Sciatic nerve (tissue), 2 donors: ENCODE measurements at regions not wholly inside any gene's neighbourhood (a gene's known extent, or its start where the extent isn't known, plus 50 kb on each side); places are given as distances from the start of the nearest gene placed in this dataset.
A peak's percentile ranks its signal among the peaks of the same experiment; 100 is the strongest.

Source experiments
- ATAC-seq: fragments of 200-7000 bp; cut with Tn5 transposase; one replicate; pipeline ENCODE4 v1.9.1; 2020; ENCODE audit warnings: mild to moderate bottlenecking, moderate library complexity
- DNase-seq: peaks from one replicate; pipeline ENCODE4 v3.0.0-alpha.2; 2020; ENCODE audit warnings: low spot score
- intact Hi-C: fragments of 100-400 bp; cut with DNase I; formaldehyde crosslinking; loops from one replicate; pipeline ENCODE4 v1.14.2; 2022
- donor health status: DM: no; HTN: no; CAD: no.
- donor health status: DM: no; HTN: no; CAD: no.

DNA sequence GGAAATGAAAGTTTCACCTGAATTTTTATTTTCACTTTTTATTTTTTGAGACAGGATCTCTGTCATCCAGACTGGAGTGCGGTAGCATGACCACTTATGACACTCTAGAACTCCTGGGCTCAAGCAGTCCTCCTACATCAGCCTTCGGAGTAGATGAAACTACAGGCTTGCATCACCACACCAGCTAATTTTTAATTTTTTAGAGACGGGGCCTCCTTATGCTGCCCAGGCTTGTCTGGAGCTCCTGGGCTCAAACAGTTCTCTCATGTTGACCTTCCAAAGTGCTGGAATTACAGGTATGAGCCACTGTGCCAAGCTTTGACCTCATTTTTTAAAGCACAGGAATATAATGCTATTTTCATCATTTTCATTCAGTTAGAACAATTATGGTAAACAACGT, 297.0 kb upstream of the KLHL1 start:
- ATAC-seq (no peak), DNase-seq (no peak)
- intact Hi-C loops, result no loop called here

DNA sequence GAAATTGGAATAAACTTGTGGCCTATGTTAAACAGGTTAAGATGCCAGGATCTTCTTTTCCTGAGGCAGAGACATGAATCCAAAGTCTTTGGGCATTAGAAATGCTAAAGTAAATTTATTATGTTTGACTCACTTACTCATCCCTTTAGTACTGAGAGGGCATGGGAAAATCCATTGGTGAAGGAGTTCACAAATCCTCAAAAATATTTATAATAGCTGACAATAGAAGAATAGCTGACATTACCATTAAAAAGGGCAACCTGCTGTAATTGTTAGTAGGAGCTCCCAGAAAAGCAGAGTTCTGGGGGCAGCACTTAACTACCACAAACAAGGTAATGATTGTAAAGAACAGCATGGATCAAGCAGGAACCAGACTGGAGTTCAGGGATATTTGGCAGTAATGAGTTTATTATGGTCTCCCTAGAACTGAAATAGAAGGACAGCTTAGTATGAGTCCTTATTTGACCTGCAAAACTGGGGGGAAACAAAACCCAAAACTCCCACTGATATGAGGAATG, 285.8 kb upstream of the KLHL1 start:
- intact Hi-C loops, result no loop called here
- no peak for ATAC-seq
- DNase-seq, result no peak

DNA sequence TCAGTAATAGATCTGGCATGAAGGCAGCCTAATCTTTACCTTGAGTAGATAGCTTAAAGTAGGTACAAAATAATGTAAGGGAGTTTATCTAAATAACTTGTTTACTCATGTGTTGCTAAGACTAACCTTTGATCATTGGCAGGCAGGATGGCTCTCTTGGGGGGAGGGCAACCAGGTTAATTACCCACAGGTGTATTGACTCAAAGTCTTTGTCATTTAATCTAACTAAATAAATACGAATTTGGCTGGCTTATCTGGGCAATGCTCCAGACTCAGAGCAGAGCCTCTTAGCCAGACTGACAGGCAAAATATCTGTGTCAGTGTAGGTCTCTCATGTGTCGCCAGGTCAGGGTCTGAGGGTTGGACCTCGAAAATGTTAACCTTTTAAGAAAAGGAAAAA, 283.4 kb upstream of the KLHL1 start:
- ATAC-seq (no peak), DNase-seq (no peak)
- intact Hi-C loops, result no loop called here

DNA sequence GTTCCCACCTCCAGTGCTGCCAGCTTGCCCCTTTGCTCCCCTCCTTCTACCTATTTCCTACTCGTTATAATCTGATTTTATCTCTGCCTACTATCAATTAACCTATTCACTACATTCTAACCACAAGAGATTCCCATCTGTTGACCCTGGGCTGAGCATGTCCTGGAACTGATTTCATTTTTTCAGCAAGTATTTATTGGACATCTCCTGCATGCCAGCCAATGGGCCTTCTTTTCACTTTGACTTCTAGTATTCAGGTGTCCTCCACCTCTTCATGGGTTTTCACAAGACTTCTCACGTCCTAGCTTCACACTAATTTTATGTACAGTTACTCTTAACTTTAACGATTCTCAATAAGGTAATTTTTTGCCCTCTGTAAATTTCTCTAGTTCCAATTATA, 282.7 kb upstream of the KLHL1 start:
- ATAC-seq (no peak), DNase-seq (no peak)
- intact Hi-C loops, result no loop called here

DNA sequence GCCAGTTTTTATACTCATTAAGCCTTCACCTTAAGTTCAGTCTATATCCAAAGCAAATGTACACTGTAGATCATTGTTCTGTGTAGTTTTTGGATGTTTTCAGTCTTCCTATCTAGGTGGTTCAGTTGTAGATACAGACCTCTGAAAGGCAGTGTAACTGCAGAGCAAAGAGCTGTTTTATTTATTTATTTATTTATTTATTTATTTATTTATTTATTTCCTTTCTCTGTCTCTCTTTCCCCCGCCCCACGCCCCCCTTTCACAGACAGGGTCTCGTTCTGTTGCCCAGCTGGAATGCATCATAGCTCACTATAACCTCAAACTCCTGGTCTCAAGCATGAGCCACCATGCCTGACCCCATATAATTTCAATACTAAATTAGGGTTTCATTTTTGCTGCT, 281.8 kb upstream of the KLHL1 start:
- DNase-seq (no peak), ATAC-seq (no peak)
- intact Hi-C loops, result no loop called here

DNA sequence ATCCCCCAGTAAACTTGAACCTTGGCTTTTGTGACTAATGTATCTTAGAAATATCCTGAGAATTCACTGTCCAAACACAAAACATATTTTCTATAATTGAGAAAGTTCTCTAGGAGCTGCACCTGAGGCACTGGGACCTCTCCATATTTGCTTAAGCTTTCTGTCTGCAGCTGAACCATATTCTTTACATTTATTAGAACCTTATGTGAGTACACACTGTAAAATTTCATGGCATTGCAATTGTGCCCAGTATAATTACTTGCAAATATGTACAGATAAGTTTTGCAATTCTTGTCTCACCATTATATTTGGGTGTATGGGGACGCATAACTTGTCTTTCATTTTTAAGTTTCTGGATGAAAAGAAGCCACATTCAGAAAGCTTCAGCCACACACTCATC, 280.7 kb upstream of the KLHL1 start:
- no peak for ATAC-seq
- DNase-seq, result no peak
- intact Hi-C loops, result no loop called here

DNA sequence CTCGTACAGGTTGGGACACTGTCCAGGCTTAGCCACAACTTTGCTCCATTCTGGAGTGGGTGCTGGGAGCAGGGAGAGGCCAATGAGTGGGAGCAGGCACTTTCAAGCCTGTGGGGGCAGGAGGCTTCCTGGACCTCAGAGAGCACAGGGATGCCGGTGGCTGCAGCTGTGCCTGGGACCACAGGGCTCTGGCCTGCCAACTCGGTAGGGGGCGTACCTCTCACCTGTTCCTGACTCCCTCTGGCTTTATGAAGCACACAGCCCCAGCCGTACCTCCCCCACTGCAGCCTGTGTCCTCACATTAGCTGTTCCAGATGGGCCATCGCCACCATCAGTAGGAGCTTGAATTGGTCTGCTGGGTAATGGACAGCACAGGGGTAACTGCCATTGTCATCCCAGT, 278.7 kb upstream of the KLHL1 start:
- intact Hi-C loops, result no loop called here

DNA sequence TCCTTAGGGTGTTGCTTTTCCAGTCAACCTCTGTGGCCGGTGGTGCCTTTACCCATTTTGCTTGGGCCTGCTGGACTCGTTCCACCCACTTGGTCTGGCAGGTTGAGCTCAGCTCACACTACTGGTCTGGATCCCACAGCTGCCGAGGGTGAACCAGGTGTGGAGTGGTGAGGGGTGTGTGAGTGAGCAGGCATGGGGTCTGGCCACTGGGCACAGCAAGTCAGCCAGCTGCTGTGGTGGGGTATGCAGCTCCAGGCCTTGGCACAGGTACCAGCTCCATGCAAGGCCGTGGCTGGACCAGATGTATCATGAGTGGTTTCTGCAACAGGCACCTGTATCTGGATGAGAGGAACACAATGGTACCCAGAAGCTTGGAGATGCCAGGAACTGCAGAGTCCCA, 277.6 kb upstream of the KLHL1 start:
- intact Hi-C loops, result no loop called here
- no peak for DNase-seq
- ATAC-seq, result peak; percentile 24

More for the DNA sequence above, 278.7 kb upstream of the KLHL1 start:
- ATAC-seq, result no peak
- DNase-seq, result no peak

DNA sequence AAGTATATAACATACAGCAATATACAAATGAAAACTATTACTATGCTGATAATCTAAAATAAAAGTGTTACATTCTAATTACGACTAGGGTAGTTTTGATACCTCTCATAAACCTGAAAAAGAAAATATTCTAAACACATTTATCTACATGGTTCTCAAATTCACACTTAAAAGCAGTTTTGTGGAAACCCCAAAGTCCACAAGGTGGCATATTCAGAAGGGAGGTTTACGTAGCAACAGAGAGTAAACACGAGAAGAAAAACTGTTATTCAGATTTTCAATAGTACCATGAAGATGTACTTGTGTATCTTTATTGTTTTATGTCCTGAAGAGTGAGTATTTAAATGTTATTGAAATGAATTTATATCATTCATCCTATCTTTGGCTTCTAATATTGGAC, 275.9 kb upstream of the KLHL1 start:
- DNase-seq (no peak), ATAC-seq (no peak)
- intact Hi-C loops, result no loop called here

DNA sequence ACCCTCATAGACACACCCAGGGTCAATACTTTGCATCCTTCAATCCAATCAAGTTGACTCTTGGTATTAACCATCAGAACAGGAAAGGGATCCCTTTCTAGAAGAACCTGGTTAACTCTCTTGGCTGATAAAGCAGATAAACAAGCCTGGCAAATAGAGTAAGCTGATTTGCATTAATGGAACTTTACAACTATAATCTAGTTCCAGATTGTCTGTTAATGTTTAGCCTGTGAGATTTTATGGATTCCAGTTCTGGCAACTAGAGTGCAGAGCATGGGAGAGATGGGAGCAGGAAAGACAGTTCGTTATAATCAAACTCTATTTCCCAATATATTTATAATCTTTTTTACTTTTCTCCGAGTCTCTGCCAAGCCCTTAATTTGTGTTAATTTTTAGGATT, 272.6 kb upstream of the KLHL1 start:
- intact Hi-C loops, result no loop called here
- ATAC-seq (no peak), DNase-seq (no peak)

DNA sequence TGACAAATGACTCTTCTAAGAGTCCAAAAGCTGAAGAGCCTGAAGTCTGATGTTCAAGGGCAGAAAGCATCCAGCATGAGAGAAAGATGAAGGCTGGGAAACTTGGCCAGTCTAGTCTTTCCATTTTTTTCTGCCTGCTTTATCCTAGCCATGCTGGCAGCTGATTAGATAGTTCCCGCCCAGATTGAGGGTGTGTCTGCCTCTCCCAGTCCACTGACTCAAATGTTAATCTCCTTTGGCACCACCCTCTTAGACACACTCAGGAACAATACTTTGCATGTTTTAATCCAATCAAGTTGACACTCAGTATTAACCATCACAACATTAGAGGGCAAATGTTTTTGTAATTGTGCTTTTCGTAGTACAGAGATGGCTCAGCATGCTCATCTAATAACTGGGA, 267.5 kb upstream of the KLHL1 start:
- DNase-seq, result no peak
- intact Hi-C loops, result no loop called here
- no peak for ATAC-seq

DNA sequence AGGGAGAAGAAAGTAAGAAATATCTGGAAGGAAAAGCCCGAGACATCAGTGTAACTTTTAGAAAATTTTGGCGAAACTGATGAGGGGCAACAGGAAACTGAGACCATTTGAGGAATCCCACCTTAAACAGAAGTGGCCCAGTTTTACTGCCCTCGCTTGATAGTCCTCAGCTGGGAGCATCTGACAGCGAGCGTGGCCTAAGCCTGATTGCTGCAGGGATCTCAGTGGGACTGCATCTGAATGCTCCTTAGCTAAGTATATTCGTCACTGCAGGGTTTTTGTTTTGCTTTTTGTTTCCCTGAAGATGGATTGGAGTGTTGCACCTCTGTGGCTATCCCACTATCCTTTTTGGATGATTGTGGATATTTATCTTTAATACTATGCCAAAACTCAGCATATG, 262.7 kb upstream of the KLHL1 start:
- DNase-seq, result no peak
- ATAC-seq, result no peak
- intact Hi-C loops, result no loop called here

DNA sequence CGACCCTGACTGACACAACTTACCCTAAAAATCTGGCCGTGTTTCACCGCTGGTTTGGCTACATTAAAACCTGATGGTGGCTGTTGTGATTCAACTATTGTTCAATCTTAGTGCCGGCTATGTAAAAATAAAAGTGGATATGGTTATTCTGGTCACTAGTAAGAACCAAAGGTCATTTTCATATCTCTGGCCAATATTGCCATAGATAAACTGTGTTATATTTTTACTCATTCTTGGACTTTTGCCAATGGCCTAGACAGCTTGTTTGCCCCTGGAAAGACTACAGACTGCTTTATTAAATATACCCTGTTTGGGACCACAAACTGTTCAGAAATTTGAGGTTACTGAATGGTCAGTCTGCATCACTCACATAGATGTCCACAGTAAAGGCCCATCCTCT, 258.5 kb upstream of the KLHL1 start:
- no peak for DNase-seq
- no peak for ATAC-seq
- intact Hi-C loops, result no loop called here

DNA sequence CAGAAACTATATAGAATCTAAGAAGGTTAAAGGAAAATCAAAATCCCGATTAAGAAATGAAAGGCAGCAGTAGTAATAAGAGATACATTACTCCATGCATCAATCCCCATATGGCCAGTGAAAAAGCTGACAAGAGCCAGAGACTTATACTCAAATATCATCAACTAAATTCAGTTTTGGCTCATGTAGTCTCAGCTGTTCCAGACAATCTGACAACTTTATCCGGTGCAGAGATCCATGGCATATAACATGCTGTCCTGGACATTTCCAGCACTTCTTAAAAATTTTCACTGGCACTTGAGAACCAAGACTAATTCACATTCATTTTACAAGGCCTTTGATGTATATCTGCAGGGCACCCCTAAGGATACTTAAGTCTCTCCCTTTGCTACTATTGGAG, 255.7 kb upstream of the KLHL1 start:
- DNase-seq (no peak), ATAC-seq (no peak)
- intact Hi-C loops, result no loop called here

DNA sequence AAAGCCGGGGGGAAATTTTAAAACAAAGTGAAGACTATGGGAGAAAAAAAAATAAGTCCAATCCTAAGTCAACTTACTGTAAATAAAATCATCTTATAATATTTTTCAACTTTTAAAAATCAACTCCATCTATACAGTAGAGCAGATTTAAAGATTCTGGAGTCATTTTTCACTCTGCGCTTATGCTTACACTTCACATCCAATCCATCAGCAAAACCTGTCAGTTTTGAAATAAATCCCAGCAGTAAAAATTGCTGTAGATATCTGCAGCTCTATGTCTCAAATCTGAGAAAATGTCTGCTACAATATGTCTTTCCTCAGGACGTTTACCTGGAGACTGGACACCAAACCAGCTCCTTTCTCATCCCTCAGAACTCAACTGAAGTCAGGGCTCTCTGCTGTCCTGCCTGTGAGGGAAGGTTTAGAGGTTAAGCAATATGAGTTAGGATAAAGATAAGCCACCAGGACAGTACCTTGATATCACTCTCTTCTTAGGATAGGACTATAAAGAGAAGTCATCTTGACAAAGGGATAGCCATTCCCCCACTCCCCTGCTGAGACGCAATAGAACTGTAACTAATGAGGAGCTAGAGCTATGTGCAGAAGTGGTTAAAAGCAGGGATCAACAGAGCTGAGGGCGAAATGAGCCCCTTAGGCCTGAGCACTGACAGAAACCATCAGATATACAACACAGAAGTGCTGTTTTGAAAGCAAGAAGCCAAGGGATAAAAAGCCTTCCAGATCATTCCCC, 254.7 kb upstream of the KLHL1 start:
- intact Hi-C loops, result no loop called here
- DNase-seq (no peak), ATAC-seq (no peak)

DNA sequence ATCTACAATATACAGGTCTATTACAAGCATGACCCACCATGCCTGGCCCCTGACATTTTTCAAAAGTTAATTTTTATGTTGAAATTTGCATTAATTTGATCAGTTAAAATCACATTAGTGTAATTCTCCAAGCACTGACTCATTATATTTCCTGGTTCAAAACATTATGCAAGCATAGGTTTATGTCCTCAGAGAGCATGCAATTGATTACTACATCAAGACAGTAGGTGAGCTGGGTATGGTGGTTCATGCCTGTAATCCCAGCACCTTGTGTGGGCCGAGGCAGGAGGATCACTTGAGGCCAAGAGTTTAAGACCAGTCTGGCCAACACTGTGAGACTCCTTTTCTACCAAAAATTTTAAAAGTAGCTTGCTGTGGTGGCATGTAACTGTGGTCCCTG, 248.8 kb upstream of the KLHL1 start:
- ATAC-seq, result no peak
- intact Hi-C loops, result no loop called here

DNA sequence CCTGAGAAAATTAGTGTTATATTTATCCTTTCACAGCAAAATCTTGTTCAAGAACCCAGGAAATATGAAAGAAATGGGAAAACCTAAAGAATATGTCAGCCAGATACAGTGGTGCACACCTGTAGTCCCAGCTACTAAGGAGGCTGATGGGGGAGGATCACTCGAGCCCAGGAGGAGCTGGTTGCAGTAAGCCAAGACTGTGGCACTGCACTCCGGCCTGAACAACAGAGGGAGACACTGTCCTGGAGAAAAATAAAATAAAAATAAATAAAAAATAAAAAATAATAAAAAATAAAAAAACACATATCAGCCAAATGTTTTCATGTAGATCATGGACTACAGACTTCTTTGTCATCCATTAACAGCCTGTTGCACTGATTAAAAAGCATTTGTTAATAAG, 244.8 kb upstream of the KLHL1 start:
- ATAC-seq, result no peak
- no peak for DNase-seq
- intact Hi-C loops, result no loop called here

More for the DNA sequence above, 248.8 kb upstream of the KLHL1 start:
- no peak for DNase-seq

DNA sequence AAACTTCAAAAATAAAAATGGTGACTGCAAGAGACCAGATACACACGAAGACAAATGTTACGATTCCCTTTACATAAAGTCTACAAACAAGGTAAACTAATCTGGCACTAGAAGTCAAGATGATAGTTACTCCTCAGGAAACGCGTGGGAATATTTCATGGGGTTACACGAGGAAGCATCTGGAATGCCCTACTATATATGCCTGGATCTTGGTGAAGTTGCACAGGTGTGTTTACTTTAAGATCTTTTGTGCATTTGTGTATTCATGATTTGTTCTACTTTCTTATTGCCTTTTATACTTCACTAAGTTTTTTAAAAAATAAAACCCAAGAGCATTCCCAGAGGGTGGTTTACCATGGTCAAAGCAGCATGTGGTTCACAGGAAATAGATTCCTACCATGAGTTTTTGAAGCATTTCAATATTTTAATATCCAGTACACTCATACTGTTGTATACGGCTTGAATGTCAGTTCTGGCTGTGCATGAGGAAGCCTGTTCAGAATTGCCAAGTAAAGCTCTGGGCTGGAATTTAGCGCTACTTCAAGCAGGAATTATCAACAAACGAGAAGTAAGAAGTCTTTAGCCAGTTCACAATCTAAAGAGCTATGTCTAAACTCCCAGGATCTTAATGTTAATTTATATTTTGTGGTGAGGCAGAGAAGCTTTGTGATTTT, 239.8 kb upstream of the KLHL1 start:
- ATAC-seq, result no peak
- intact Hi-C loops, result no loop called here
- no peak for DNase-seq

DNA sequence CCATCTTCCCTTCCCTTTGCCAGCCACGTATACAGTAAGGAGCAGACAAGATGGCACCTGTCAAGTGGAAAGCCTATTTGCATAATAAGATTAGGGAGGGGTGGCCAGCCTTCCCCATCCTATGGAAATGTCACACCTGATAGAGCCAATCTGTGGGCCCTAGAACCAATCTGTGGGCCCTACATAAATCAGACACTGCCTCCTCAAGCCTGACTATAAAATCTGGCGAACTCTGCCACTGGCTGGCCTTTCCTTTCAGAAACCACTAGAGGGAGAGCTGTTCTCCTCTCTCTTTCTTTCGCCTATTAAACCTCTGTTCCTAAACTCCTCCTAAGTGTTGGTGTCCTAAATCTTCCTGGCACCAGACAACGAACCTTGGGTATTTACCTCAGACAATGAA, 231.5 kb upstream of the KLHL1 start:
- intact Hi-C loops, result no loop called here
- ATAC-seq (no peak), DNase-seq (no peak)

DNA sequence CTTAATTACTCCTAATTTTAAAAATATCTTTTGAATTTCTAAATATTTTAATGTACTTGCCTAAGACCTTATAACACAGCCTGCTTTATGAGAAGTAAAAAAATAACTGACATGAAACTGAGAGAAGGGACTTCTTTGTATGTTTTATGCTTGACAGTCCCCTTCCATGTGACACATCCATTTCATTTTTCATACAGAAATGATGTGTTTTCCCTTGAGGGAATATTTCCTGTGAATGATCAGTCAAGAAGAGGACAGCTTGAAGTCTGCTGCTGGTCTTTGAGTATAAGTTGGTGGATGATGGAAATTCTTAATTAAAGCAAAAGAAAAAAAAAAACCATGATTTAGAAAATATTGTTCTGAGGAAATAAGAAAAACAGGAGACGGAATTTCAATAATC, 230.4 kb upstream of the KLHL1 start:
- ATAC-seq, result no peak
- intact Hi-C loops, result no loop called here
- DNase-seq, result no peak

DNA sequence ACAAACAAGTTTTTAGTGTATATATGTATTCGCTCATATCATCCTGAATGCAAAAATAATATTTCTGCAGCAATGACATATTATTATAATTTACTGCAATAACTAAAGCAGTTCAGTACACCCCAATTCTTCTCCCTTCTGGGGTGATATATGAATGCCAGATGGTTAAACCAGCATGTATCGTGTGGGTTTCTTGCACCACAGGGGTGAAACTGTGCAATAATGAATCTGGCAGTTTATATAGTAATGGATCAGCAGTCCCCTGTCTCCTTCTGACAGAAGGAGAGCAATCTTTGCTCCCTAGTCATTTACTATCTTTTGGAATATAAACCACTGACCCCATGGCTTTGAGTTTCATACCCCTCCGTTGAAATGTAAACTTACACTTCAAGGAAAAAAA, 228.6 kb upstream of the KLHL1 start:
- ATAC-seq (no peak), DNase-seq (no peak)
- intact Hi-C loops, result no loop called here
